ENCODE measurements at regions not wholly inside any gene's neighbourhood (a gene's known extent, or its start where the extent isn't known, plus 50 kb on each side); places are given as distances from the start of the nearest gene placed in this dataset.
"Not testable (repeated sequence)": the region's sequence is repeated elsewhere in the genome, so short reads cannot be mapped to it uniquely, and the experiment has no call there.

GRCh38 chr13:21917086-21918015, 246.5 kb downstream of the FGF9 start:
- DNase-seq = no peak

GRCh38 chr13:21920802-21921201, 249.9 kb downstream of the FGF9 start:
- DNase-seq = not testable (repeated sequence)

- DNase-seq = no peak
Observed at GRCh38 chr13:21924958-21925357, 254.1 kb downstream of the FGF9 start.

GRCh38 chr13:21925720-21926119, 254.8 kb downstream of the FGF9 start:
- DNase-seq = no peak

- no peak for DNase-seq
Observed at GRCh38 chr13:21929400-21929799, 258.5 kb downstream of the FGF9 start.

GRCh38 chr13:21930536-21930935, 259.7 kb downstream of the FGF9 start:
- DNase-seq = no peak

GRCh38 chr13:21932578-21932977, 261.7 kb downstream of the FGF9 start:
- DNase-seq = no peak

GRCh38 chr13:21932996-21933395, 262.1 kb downstream of the FGF9 start:
- no peak for DNase-seq

GRCh38 chr13:21934284-21934683, 263.4 kb downstream of the FGF9 start:
- no peak for DNase-seq

- no peak for DNase-seq
Observed at GRCh38 chr13:21936674-21937073, 265.8 kb downstream of the FGF9 start.

GRCh38 chr13:21938168-21938567, 267.3 kb downstream of the FGF9 start:
- DNase-seq = no peak

- no peak for DNase-seq
Observed at GRCh38 chr13:21938636-21939035, 267.8 kb downstream of the FGF9 start.

GRCh38 chr13:21942061-21942460, 271.2 kb downstream of the FGF9 start:
- DNase-seq = no peak

- DNase-seq = no peak
Observed at GRCh38 chr13:21944610-21945009, 273.7 kb downstream of the FGF9 start.

GRCh38 chr13:21945195-21945594, 274.3 kb downstream of the FGF9 start:
- DNase-seq = no peak

- no peak for DNase-seq
Observed at GRCh38 chr13:21946964-21947363, 276.1 kb downstream of the FGF9 start.

GRCh38 chr13:21948769-21949474, 278.0 kb downstream of the FGF9 start:
- no peak for DNase-seq

- DNase-seq = no peak
Observed at GRCh38 chr13:21949818-21950429, 279.1 kb downstream of the FGF9 start.

- DNase-seq = no peak
Observed at GRCh38 chr13:21956666-21957065, 285.8 kb downstream of the FGF9 start.

- DNase-seq = no peak
Observed at GRCh38 chr13:21957833-21958232, 287.0 kb downstream of the FGF9 start.

GRCh38 chr13:21960108-21960507, 289.2 kb downstream of the FGF9 start:
- no peak for DNase-seq

- no peak for DNase-seq
Observed at GRCh38 chr13:21964686-21965085, 293.8 kb downstream of the FGF9 start.

- no peak for DNase-seq
Observed at GRCh38 chr13:21965095-21965494, 294.2 kb downstream of the FGF9 start.

- no peak for DNase-seq
Observed at GRCh38 chr13:21966014-21966413, 295.1 kb downstream of the FGF9 start.

Measured in activated CD4-positive, alpha-beta T cell treated with anti-CD3 and anti-CD28 coated beads, Interleukin-2, Interleukin-6, amounts not matched to agents 100 ng/mL and 50 ng/mL, durations not matched to agents 16 hours and 8 hours (primary cell).